ENCODE measurements at regions not wholly inside any gene's neighbourhood (a gene's known extent, or its start where the extent isn't known, plus 50 kb on each side); places are given as distances from the start of the nearest gene placed in this dataset.

- H3K27me3 Mint-ChIP-seq (ENCODE audit: insufficient read depth, unreplicated experiment), result no peaks in the 10 kb centered on the region
- CTCF ChIA-PET, result no interaction called here
- TF ChIP-seq CTCF (IDR thresholded peaks at IDR 0.05; ENCODE audit: insufficient read depth in 1 of 2, low read depth in 1 of 2, low read length in 1 of 2, severe bottlenecking in 1 of 2, unreplicated experiment in 1 of 2), result no peak
- no peaks in the 10 kb centered on the region for H3K9me3 Mint-ChIP-seq (ENCODE audit: unreplicated experiment)
- H3K4me3 Mint-ChIP-seq (ENCODE audit: unreplicated experiment), result no peak overlapping the region
- Histone ChIP-seq H3K27me3 (replicated peaks; ENCODE audit: control insufficient read depth, insufficient read depth, low read length) (no peaks in the 10 kb centered on the region), H3K36me3 (ENCODE audit: control insufficient read depth, insufficient read depth, low read length) (no peaks in the 10 kb centered on the region), H3K4me1 (peaks cover 5% of the 10 kb centered on the region; the same call in 1 of the 2 replicates), H3K4me3 (ENCODE audit: low read depth, low read length) (no peak overlapping the region), H3K9me3 (no peaks in the 10 kb centered on the region)
- no peak overlapping the region for H3K27ac Mint-ChIP-seq (ENCODE audit: unreplicated experiment)
- no peak for DNase-seq
- peaks cover 10% of the 10 kb centered on the region for H3K4me1 Mint-ChIP-seq (ENCODE audit: low read depth, unreplicated experiment)
- BruUV-seq (replicated peaks), result no TSS peak
- H3K36me3 Mint-ChIP-seq (ENCODE audit: insufficient read depth, unreplicated experiment), result no peaks in the 10 kb centered on the region
- POLR2A ChIA-PET, result interaction anchor here (0.6 kb wide), 2 partner anchors 29 to 64 kb away, joined by 3 to 4 read pairs; partner anchors contain the start of gene MYO10
- intact Hi-C loops (cut with micrococcal nuclease; ENCODE audit: unreplicated experiment), result no loop called here
Observed at GRCh38 chr5:17000291-17000939, 64.3 kb upstream of the MYO10 start.

- no peaks in the 10 kb centered on the region for H3K27me3 ChIP-seq (replicated peaks; ENCODE audit: control insufficient read depth, insufficient read depth, low read length)
- peaks cover 7% of the 10 kb centered on the region for H3K4me1 Mint-ChIP-seq (ENCODE audit: low read depth, unreplicated experiment)
- no TSS peak for BruUV-seq (replicated peaks)
- no peaks in the 10 kb centered on the region for H3K36me3 ChIP-seq (ENCODE audit: control insufficient read depth, insufficient read depth, low read length)
- POLR2A ChIA-PET, result no interaction called here
- no peak overlapping the region for H3K27ac Mint-ChIP-seq (ENCODE audit: unreplicated experiment)
- no peaks in the 10 kb centered on the region for H3K27me3 Mint-ChIP-seq (ENCODE audit: insufficient read depth, unreplicated experiment)
- H3K4me1 ChIP-seq, result no peaks in the 10 kb centered on the region
- no peak overlapping the region for H3K4me3 ChIP-seq (ENCODE audit: low read depth, low read length)
- intact Hi-C loops (cut with micrococcal nuclease; ENCODE audit: unreplicated experiment), result no loop called here
- no peak overlapping the region for H3K4me3 Mint-ChIP-seq (ENCODE audit: unreplicated experiment)
- no peak for TF ChIP-seq CTCF (IDR thresholded peaks at IDR 0.05; ENCODE audit: insufficient read depth in 1 of 2, low read depth in 1 of 2, low read length in 1 of 2, severe bottlenecking in 1 of 2, unreplicated experiment in 1 of 2)
- no peaks in the 10 kb centered on the region for H3K9me3 ChIP-seq
- no peaks in the 10 kb centered on the region for H3K9me3 Mint-ChIP-seq (ENCODE audit: unreplicated experiment)
- H3K36me3 Mint-ChIP-seq (ENCODE audit: insufficient read depth, unreplicated experiment), result no peaks in the 10 kb centered on the region
- no peak for DNase-seq
- CTCF ChIA-PET, result no interaction called here
Observed at GRCh38 chr5:17001428-17001827, 65.3 kb upstream of the MYO10 start.

DNA sequence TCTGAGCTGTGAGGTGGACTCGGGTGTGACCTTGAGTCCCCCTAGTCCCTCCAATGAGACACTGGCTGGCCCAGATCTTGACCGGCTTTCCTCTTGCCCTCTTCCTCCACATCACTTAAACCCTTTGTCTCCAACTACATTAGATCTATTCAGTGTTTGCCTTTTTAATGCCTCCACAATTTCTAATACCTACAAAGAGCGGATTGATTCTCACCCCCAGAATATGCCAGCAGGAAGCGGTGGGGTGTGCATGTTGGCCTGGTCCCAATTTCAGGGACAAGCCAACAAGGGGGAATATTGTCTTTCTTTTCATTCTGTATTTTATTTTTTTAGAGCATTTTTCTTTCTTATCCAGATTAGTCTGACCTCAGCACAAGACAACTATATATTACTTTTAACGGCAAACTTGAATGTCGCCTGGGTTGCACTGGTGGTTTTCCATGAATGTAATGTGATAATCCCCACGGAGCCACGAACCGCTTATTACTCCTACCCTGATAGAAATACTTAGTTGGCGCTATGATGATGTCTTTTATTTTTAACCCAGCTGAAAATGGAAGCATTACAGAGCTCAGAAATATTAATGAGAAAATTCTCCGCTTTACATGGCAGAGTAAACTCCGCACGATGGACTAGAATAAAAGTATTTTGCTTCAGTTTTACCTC lies 68.5 kb upstream of the MYO10 start:
- no TSS peak for BruUV-seq (replicated peaks)
- peaks cover 7% of the 10 kb centered on the region for H3K9me3 Mint-ChIP-seq (ENCODE audit: unreplicated experiment)
- POLR2A ChIA-PET, result no interaction called here

More for the DNA sequence above, 68.5 kb upstream of the MYO10 start:
- no peak for DNase-seq
- Mint-ChIP-seq H3K27ac (ENCODE audit: unreplicated experiment) (no peak overlapping the region), H3K27me3 (ENCODE audit: insufficient read depth, unreplicated experiment) (no peaks in the 10 kb centered on the region), H3K36me3 (ENCODE audit: insufficient read depth, unreplicated experiment) (no peaks in the 10 kb centered on the region), H3K4me1 (ENCODE audit: low read depth, unreplicated experiment) (peaks cover 13% of the 10 kb centered on the region), H3K4me3 (ENCODE audit: unreplicated experiment) (no peak overlapping the region)
- TF ChIP-seq CTCF (IDR thresholded peaks at IDR 0.05; ENCODE audit: insufficient read depth in 1 of 2, low read depth in 1 of 2, low read length in 1 of 2, severe bottlenecking in 1 of 2, unreplicated experiment in 1 of 2), result no peak
- Histone ChIP-seq H3K4me1 (peaks cover 6% of the 10 kb centered on the region), H3K9me3 (no peaks in the 10 kb centered on the region), H3K27me3 (replicated peaks; ENCODE audit: control insufficient read depth, insufficient read depth, low read length) (no peaks in the 10 kb centered on the region), H3K36me3 (ENCODE audit: control insufficient read depth, insufficient read depth, low read length) (no peaks in the 10 kb centered on the region), H3K4me3 (ENCODE audit: low read depth, low read length) (no peak overlapping the region)
- CTCF ChIA-PET, result no interaction called here
- intact Hi-C loops (cut with micrococcal nuclease; ENCODE audit: unreplicated experiment), result no loop called here
